Left lobe of liver (tissue), 2 donors: ENCODE measurements at regions not wholly inside any gene's neighbourhood (a gene's known extent, or its start where the extent isn't known, plus 50 kb on each side); places are given as distances from the start of the nearest gene placed in this dataset.
"Not testable (repeated sequence)": the region's sequence is repeated elsewhere in the genome, so short reads cannot be mapped to it uniquely, and the experiment has no call there.

Source experiments
- ATAC-seq: fragments of 200-7000 bp; cut with Tn5 transposase; one replicate; pipeline ENCODE4 v1.9.1; 2020; ENCODE audit warnings: mild to moderate bottlenecking, moderate library complexity
- DNase-seq: peaks from one replicate; pipeline ENCODE4 v3.0.0-alpha.2; 2020; ENCODE audit warnings: low spot score
- donor health status: DM: no; HTN: no; CAD: no; lungs with moderate emphysema.
- donor health status: DM: no; HTN: yes; CAD: no.

DNA sequence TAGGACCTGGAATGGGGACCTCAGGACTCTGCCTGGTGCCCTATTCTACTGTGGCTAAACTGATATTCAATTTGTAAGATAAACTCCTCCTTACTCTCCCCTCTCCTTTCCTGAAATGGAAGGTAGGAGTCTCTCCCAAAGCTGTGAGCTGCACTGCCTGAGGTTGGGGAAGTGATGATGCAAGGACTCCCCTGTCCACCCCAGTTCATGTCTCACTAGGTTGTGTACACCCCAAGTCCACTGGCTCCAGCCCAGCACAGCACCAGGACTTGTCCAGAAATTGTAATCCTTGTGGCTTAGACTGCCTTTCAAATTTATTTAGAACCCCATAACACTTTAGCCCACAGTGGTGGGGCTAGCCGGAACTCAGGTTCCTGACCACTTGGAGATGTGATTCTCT is 247.2 kb upstream of the CTBP2 start:
- ATAC-seq, result no peak
- no peak for DNase-seq

DNA sequence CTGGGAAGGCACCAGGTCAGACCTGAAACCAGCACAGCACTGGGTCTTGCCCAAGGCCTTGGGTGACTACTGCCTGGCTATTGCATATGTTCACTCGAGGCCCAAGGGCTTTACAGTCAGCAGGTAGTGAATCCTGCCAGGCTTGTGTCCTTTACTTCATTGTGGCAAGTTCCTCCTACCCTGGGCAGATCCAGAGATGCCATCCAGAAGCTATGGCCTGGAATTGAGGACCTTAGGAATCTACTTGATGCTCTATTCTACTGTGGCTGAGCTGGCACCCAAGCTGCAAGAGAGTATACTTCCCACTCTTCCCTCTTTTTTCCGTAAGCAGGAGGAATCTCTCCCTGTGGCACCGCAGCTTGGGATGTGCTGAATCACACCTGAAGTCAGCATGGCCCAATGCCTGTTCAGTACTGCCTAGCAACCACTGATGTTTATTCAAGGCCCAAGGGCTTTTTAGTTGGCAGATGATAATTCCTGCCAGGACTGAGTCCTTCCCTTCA is 246.7 kb upstream of the CTBP2 start:
- DNase-seq, result no peak
- ATAC-seq, result no peak

DNA sequence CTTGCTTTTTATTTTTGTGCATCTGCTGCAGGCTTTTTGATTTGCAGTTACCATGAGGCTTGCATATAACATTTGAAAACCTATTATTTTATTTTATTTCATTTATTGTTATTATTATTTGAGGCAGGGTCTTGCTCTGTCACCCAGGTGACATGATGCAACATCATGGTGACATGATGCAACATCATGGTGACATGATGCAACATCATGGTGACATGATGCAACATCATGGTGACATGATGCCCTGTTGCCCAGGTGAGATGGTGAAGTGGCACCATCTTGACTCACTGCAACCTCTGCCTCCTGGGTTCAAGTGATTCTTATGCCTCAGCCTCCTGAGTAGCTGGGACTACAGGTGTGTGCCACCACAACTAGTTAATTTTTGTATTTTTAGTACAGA is 244.5 kb upstream of the CTBP2 start:
- DNase-seq, ATAC-seq: not testable (repeated sequence)

DNA sequence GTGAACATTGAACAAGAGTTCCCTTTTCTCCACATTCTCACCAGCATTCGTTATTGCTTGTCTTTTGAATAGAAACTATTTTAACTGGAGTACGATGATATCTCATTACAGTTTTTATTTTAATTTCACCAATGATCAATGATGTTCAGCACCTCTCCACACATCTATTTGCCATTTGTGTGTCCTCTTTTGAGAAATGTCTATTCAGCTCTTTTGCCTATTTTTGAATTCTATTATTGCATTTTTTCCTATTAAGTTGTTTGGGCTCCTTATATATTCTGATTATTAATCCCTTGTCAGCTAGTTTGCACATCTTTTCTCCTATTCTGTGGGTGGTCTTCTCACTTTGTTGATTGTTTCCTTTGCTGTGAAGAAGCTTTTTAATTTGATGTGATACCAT is 241.1 kb upstream of the CTBP2 start:
- ATAC-seq (no peak), DNase-seq (no peak)

DNA sequence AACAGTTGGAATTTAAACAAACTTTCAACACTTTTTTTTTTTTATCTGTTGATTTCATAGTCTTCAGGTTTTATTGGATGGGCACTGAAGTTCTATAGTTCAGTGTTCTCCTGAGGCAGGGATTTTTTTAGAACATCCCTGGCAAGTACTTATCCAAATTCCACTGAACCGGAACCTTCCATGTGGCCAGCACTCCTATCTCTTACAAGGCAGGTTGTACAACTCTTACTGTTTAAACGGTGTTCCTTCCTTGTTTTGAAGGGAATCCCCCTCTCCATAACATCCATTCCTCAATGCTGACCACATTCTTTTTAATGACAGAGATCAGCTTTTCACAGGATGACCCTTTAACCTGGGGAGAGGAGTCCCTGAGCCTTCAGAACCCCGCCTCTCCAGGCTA is 238.9 kb upstream of the CTBP2 start:
- DNase-seq (no peak), ATAC-seq (no peak)

DNA sequence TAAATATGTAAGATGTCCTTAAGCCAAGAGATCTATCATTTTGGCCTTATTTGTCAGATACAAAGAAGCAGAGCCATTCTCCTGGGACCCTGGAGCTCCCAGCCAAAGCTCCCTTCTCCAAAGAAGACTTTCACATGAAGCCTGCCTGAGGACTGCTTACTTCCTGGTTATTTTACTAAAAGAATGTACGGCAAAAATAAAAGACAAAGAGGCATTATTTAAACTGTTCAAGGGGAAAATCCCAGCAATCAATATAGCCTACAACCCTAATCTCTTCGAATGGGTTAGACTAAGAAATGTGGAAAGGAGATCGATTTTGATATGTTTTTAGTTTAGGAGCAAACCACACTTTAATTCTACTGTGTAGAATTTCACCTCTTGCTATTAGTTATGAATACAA is 237.9 kb upstream of the CTBP2 start:
- DNase-seq, result no peak
- no peak for ATAC-seq

DNA sequence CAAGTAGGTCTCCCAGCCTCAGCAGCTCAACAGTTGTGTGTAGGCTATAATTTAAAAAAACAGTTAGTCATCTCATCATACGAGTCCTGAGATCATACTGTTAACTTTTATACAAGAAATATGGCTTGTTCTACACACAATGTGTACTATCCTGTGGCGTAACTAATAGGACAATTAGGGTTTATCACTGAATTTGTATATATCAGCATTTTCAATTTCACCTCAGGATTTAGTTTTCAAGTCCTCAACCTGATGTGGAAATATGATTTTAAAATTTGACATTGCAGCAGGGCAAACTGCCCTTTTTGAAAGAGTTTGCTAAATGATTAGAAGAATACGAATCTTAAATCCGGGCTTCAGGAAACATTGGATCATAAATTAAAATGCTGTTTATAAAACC is 237.2 kb upstream of the CTBP2 start:
- no peak for ATAC-seq
- no peak for DNase-seq

DNA sequence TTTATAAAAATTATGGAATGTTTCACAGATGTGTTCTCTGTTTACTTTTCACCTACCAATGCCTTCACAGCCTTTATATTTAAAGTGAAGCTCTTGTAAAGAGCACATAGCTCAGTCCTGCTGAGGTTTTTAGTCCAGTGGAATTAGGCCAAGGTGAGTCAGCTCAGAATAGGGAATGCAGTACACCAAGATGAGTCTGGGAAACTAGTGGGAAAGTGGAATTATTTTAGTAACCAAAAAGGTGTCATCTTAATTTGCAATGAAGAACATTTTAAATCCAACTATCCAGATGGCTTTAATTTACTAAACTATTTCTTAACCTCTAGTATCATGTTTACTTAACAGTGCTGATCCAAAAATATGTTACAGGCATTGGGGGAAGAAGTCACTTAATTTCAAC is 236.3 kb upstream of the CTBP2 start:
- no peak for DNase-seq

DNA sequence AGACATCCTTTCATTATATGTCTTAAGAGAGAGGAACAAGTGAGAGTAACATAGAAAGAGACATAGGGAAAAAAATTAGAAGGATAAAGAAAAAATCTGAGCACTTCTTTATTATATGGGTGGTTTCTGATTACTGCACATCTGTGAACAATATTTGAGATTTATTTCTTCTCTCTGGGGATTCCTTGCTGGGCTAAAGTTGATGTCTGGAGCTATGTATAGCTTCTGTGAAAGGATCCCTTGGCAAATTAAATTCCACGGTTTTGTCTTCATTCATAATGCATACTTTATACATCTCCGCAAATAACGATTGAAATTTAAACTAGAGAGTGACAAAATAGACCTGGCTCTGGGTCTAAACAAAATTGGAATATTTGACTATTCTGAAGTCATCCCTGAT is 232.2 kb upstream of the CTBP2 start:
- ATAC-seq, result no peak
- DNase-seq, result no peak

More for the DNA sequence above, 236.3 kb upstream of the CTBP2 start:
- ATAC-seq, result no peak

DNA sequence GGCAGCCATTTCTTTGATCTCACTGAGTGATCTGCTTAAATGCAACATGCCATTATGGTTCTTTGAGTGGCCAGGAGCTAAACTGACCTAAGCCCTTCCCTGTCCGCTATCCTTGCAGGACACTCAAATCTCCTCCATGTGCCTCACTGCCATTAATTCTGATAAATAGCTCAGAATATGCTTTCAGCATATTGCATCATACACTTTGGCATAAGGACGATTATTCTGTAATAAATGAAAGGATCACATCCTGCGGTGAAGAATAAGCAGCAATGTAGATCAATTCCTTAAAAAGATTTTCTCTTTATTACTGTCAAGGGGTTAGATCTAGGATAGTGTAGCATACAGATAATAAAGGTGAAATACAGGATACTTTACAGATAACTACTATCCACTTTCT is 231.8 kb upstream of the CTBP2 start:
- ATAC-seq (no peak), DNase-seq (no peak)

DNA sequence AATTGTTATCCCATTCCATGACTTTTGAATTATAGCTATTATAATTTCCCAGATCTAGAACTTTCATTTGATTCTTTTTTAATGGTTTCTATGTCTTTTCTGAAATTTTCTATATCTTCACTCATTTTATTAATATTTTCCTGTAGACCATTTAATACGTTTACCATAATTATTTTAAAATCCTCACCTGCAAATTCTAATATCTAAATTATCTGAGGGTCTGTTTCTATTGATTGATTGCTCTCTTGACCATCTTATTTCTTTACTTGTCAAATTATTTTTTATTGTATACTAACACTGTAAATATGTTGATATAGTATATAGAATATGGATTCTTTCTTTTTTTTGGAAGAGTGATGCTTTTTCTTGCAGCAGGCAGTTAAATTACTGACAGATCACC is 229.3 kb upstream of the CTBP2 start:
- ATAC-seq (no peak), DNase-seq (no peak)

DNA sequence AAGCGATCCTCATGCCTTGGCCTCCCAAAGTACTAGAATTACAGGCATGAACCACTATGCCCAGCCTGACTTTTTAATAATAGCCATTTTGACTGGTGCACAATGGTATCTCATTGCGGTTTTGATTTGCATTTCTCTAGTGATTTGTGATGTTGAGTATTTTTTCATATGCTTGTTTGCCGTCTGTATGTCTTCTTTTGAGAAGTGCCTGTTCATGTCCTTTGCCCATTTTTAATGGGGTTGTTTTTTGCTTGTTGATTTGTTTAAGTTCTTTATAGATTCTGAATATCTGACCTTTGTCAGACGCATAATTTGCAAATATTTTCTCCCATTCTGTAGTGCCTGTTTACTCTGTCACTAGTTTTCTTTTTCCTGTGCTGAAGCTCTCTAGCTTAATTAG is 219.2 kb upstream of the CTBP2 start:
- DNase-seq (no peak), ATAC-seq (no peak)

DNA sequence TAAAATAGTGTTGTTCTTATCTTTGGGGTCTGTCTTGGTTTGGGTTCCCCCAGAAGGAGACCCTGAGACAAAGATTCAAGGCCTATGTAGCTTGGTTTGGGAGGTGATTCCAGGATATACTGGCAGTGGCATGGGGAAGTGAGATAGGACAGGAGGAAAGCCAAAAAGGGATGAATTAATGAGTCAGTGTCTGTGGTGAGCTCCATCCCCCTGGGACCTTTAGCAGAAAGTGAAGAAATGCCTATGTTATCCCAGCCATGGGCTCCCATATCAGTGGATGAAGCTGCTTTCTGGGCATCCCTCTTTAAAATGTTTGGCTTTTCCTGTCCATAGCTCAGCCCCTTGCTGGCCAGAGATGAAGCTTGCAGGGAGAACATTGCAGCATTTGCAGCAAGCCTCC is 217.0 kb upstream of the CTBP2 start:
- no peak for DNase-seq
- no peak for ATAC-seq

DNA sequence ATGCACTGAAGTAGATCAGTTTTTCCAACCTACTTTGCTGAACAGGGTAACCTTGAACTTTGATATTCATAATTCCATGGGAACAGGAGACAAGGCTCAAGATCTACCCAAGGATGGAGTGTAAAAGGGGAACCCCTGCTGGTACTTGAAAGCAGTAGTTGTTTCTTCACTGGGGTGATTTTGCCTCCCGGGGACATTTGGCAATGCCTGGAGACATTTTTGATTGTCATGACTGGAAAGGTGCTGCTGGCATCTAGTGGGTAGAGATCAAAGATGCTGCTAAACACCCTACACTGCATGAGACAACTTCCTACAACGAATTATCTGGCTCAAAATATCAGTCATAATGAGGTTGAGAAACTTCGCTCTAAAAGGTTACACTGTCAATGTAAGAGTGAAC is 214.8 kb upstream of the CTBP2 start:
- DNase-seq, result no peak
- no peak for ATAC-seq

DNA sequence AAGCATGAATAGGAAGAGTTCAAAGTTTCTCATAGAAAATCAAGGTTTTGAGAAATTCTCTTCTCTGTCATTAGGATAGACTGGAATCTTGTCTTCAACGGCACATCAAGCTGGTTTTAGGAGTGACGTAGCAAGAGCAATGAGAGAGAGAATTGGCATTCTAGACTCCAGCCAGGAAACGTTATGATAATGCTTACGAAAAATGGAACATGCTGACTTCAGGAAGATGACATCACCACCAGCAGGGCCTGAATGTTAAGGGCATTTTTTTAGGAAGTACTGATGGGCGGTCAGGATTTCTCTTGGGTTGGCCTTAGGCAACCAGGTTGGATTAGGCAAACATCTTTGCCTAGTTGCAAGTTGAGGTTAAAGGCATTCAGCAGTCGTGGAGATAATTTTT is 213.2 kb upstream of the CTBP2 start:
- ATAC-seq (no peak), DNase-seq (no peak)

DNA sequence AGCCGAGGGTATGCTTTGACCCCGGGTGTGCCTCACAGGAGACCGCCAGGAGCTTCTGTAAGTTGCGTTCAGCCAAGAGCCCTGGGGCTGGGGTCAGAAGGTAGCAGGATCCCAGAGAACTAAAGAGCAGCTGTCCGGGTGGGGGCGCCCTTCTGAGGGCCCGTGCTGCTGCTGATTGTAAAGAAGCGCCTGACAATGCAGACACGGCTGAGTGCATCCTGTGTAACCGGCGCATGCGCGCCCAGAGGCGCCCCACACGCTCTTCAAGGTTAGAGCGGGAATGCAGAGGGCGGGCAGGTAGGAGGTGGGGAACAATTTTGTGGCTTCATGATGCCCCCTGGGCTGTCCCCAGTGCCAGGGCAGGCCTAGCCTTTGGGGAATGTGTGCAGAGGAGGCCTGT is 210.2 kb upstream of the CTBP2 start:
- DNase-seq, result no peak
- no peak for ATAC-seq

DNA sequence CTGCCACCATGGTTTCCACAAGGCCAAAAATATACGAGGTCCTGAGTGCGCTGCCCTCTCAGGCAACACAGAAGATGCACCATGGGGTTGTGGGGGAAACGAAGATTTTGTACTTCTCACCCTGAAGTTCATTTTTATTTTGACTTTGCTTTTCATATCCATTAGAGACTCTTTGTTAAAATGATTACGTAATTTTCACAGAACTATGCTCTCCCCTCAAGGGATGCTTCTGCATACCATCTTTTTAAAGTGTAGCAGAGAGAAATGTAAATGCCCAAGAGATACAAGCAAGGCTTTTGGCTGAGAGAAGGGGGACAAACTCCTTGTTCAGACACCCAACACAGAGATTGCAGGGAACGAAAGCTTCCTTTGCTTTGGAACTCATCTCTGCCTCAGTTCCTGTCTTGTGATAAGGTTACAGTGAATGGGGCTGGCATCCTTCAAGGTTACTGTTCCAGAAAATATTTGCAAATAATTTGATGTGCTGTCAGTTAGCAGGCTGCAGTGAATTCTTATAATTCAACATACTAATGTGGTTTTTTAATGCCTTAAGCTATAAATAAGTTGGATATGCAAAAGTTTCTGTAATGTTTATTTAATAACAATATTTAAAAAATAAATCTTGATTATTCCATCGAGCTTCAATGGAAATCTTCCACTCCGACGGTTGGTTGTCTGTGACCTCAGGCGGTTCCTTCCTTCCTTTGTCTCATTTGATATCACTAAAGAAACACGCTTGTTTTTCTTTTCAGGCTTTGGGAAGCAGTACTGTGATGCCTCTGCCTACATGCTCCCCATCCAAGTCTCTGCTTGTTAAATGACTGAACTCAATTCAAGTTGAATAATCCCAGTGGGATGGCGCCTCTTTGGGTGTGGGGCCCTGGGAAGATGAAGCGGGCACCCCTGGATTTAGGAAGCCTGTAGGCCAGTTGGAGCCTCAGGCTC is 209.3 kb upstream of the CTBP2 start:
- no peak for ATAC-seq
- DNase-seq, result no peak

DNA sequence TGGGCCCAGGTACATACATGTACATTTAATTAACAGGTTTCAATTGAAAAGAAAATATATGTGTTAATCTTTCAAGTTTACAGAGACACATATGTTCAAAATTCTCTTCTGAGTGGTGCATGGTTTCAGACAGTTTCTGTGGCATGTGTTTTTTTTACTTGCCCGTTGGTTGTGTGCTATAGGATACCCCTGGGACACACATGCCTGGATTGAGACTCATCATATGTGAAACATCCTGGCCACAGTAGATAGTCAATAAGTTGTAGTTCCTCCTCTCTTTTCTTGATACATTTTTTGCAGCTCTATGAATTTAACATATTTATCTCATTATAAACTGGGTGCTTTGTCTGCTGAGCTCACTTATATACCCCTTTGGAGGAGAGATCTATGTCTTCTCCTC is 207.8 kb upstream of the CTBP2 start:
- ATAC-seq (no peak), DNase-seq (no peak)

DNA sequence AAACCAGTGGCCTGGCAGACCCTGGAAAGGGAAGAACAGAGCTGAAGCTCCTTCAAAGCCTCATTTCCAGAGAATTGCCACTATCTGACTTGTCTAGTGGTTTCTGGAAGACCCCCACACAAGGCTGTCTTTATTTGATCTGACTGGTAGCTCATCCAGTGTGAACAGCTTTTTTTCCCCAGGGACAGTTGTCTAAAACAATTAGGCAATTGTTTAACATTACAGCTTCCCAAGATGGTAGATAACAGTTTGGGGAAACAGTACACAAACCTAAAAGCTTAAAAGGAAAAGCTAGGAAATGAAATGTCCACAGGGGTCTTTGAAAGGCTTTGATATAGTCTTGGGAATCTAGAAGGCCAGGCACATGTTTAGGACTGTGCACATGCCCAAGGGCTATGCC is 203.4 kb upstream of the CTBP2 start:
- no peak for DNase-seq

DNA sequence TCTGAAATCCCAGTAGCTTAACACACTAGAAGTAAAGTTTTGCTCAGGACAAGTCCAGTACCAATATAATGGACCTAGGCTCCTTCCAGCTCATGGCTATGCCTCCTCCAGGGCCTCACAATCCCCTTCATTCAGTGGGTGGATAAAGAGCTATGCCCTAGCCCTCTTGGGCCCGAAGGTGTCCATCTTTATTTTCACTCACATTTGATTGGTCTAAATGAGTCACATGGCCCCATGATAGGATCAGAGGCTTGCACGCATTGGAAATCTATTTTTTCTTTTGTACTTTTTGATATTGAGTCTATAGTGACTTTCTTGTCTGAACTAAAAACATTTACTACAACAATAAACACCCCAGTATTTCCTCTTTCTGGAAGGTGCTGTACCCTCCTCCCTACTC is 202.6 kb upstream of the CTBP2 start:
- ATAC-seq, result no peak
- no peak for DNase-seq

More for the DNA sequence above, 203.4 kb upstream of the CTBP2 start:
- ATAC-seq, result no peak

DNA sequence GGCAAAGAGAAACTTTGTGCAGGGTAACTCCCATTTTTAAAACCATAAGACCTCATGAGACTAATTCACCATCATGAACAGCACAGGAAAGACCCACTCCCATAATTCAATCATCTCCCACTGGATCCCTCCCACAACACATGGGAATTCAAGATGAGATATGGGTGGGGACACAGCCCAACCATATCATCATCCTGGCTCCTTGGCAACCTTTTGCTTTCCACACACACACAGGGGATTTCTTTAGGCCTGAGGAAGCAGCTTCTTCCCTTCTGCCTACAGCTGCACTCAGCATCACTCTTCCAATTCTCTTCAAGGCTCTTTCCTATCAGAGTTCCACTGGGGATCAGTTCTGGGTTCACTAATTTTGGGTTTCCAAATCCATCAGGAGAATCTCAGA is 199.0 kb upstream of the CTBP2 start:
- ATAC-seq, result no peak

DNA sequence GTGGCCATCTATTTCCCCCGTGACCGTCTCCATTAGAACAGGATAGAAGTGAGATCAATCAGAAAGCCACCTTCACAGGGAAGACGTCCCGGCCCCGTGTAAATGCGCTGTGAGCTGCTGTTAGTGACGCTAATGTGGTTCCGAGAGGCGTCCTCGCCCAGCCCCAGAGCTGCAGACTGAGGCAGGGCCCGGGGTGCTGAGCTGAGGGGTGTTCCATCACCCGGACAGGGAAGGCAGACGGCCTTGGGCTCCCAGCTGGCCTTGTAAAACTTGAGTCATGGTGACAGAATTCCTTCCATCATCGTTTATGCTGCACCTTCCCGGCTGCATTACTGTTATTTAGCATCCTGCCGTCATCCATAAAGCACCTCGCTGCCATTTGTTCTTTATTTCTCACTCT is 195.3 kb upstream of the CTBP2 start:
- ATAC-seq, result no peak
- DNase-seq, result no peak

More for the DNA sequence above, 199.0 kb upstream of the CTBP2 start:
- no peak for DNase-seq

DNA sequence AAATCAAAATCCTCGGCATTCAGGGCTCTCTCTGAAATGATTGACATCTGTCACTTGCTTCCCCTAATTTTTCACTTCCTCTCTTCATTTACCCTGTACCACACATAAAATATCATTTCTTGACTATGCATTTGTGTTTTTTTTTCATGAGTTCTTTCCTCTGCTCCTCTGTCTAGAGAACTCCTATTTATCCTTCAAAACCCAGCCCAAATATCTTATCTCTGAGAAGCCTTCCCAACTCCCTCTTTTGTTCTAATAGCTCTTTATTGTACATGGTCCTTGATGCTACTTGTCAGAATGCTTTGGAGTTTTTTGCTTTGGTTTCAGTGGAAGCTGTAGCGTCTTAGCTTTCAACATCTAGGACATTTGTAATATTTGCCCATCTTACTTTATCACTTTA is 190.2 kb upstream of the CTBP2 start:
- DNase-seq (no peak), ATAC-seq (no peak)
